ENCODE measurements at regions not wholly inside any gene's neighbourhood (a gene's known extent, or its start where the extent isn't known, plus 50 kb on each side); places are given as distances from the start of the nearest gene placed in this dataset.
"Not testable (repeated sequence)": the region's sequence is repeated elsewhere in the genome, so short reads cannot be mapped to it uniquely, and the experiment has no call there.

DNA sequence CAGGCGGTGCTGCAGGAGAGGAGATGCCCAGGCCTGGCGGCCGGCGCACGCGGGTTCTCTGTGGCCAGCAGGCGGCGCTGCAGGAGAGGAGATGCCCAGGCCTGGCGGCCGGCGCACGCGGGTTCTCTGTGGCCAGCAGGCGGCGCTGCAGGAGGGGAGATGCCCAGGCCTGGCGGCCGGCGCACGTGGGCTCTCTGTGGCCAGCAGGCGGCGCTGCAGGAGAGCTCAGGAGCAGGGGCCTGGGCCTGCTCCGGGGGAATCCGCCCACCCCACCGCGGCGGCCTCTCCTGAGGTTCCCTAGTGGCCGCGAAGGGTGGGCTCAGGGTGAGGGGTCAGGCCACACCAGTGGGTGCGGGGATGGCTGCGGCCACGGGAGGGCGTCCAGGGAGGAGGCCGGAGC lies 75.9 kb downstream of the OR4F16 start:
- DNase-seq = not testable (repeated sequence)

DNA sequence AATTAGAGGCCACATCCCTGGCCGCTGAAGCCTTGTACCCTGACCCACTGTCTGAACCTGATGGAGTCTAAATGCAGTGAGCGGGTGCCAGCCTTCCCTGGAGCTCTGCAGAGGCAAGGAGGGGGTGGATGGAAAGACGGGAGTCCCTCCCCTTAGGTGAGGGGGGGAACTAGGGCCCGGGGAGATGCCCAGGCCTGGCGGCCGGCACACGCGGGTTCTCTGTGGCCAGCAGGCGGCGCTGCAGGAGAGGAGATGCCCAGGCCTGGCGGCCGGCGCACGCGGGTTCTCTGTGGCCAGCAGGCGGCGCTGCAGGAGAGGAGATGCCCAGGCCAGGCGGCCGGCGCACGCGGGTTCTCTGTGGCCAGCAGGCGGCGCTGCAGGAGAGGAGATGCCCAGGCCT lies 77.3 kb downstream of the OR4F16 start:
- not testable (repeated sequence) for DNase-seq

DNA sequence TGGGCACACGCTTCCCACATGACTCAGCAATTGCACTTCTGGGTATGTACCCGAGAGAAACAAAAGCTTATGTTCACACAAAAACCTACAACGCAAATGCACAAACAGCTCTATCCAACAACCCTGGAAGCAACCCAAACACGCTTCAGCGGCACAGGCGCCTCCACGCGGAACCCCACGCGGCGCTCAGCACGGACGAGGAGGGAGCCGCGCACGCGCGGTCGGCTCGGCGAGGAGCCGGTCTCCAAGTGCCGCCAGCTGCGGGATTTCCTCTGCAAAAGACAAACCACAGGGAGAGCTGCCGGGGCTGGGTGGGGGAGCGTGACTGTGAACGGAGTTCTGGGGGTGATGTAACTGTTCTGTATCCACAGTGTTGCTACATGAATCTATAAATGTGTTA lies 81.2 kb downstream of the OR4F16 start:
- not testable (repeated sequence) for DNase-seq

DNA sequence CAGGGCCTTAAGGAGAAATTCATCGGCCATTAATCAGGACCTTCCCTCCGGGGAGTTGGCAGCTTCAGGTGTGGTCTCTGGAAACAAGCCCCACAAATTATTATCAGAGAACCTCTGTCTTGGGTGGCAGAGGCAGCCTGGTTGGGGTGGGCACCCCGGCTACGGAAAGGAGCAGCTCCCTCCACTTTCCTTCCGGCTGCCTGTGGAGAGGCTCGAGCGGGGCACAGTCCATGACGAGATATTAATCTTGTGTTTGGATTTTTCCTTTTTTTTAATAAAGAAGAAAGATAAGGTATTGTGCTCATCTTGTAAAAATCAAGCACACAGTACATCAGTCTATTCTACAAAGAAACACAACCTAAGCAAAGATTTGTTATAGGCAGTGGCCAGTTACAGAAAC lies 98.2 kb downstream of the OR4F16 start:
- not testable (repeated sequence) for DNase-seq

DNA sequence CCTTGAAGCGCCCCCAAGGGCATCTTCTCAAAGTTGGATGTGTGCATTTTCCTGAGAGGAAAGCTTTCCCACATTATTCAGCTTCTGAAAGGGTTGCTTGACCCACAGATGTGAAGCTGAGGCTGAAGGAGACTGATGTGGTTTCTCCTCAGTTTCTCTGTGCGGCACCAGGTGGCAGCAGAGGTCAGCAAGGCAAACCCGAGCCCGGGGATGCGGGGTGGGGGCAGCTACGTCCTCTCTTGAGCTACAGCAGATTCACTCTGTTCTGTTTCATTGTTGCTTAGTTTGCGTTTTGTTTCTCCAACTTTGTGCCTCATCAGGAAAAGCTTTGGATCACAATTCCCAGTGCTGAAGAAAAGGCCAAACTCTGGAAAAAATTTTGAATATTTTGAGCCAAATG lies 100.5 kb downstream of the OR4F16 start:
- peak; percentile 28 for DNase-seq

All from T-helper 9 cell (primary cell).